HepG2 (cell line): ENCODE measurements at regions not wholly inside any gene's neighbourhood (a gene's known extent, or its start where the extent isn't known, plus 50 kb on each side); places are given as distances from the start of the nearest gene placed in this dataset.

Experiments
- ATAC-seq: fragments of 200-7000 bp; cut with Tn5 transposase; 3 replicates; pipeline ENCODE4 v1.9.1; 2020; ENCODE audit warnings: mild to moderate bottlenecking, moderate library complexity
- BruUV-seq: library from RNA; stranded (reverse); fragments of 400-500 nt; replicated peaks from 2 replicates; lab custom pipeline; 2021; lab: Mats Ljungman, UMichigan
- CTCF ChIA-PET: fragments of 300-600 bp; formaldehyde crosslinking; extraction: SDS; loops from one replicate; lab custom pipeline; 2021; ENCODE audit warnings: low total read pairs, inconsistent platforms, low intra/inter-chr PET ratio; lab: Yijun Ruan, JAX
- POLR2A ChIA-PET: fragments of 350-600 bp; sonication (Branson Sonifier 250); formaldehyde crosslinking; loops from one replicate; lab custom pipeline; 2020; ENCODE audit warnings: antibody characterized with exemption, inconsistent platforms; lab: Yijun Ruan, JAX
- DNase-seq: peaks from one replicate; pipeline ENCODE4 v3.0.0-alpha.2; 2015; ENCODE audit warnings: low spot score
- FAIRE-seq: peaks from 3 replicates; lab custom pipeline; 2011; peaks lifted over from hg19 to GRCh38; lab: Jason Lieb, UNC
- H2AFZ ChIP-seq: one replicate; pipeline ENCODE4 v1.6.1; 2011; ENCODE audit warnings: low read length, inconsistent platforms
- H3K27ac ChIP-seq: fragments of 300-600 bp; 3 replicates; pipeline ENCODE4 v1.8.0; 2011; ENCODE audit warnings: mixed run types, mild to moderate bottlenecking, mixed read lengths, low read length, inconsistent platforms; ENCODE audit not compliant: insufficient read depth; ENCODE audit errors: extremely low read length
- H3K27me3 ChIP-seq, 2 experiments: fragments of 200-600 bp in 1 of 2; 2 replicates in 1 of 2; 3 replicates in 1 of 2; pipeline versions ENCODE4 v1.6.0 to v1.8.0; 2011; ENCODE audit warnings: low read length in 2 of 2, mild to moderate bottlenecking in 2 of 2, moderate library complexity in 2 of 2, inconsistent platforms in 1 of 2; ENCODE audit not compliant: insufficient read depth in 2 of 2, control insufficient read depth in 1 of 2
- H3K36me3 ChIP-seq, 2 experiments: fragments of 200-600 bp in 1 of 2; replicated peaks in 1 of 2; 2 replicates in 1 of 2; 3 replicates in 1 of 2; pipeline versions ENCODE4 v1.5.1 to v1.8.0; 2011; ENCODE audit warnings: low read length in 2 of 2, inconsistent platforms in 1 of 2; ENCODE audit not compliant: insufficient read depth in 2 of 2, control insufficient read depth in 1 of 2
- H3K4me1 ChIP-seq: 2 replicates; pipeline ENCODE4 v1.5.1; 2012; ENCODE audit warnings: low read length, inconsistent platforms; ENCODE audit not compliant: insufficient read depth
- H3K4me2 ChIP-seq: 2 replicates; pipeline ENCODE4 v1.6.0; 2011; ENCODE audit warnings: low read depth, low read length, inconsistent platforms
- H3K4me3 ChIP-seq, 3 experiments: fragments of 200-600 bp in 1 of 3; sonication (generic), shearing (Covaris generic) in 1 of 3; replicated peaks in 1 of 3; 2 replicates each; pipeline ENCODE4 v1.5.1; 2011 to 2016; ENCODE audit warnings: low read length in 3 of 3, inconsistent platforms in 2 of 3, low read depth in 2 of 3, mild to moderate bottlenecking in 2 of 3, control low read depth in 1 of 3, mixed read lengths in 1 of 3; ENCODE audit not compliant: insufficient read depth in 1 of 3
- H3K79me2 ChIP-seq: one replicate; pipeline ENCODE4 v1.6.1; 2011; ENCODE audit warnings: low read length, inconsistent platforms; ENCODE audit not compliant: insufficient read depth
- H3K9ac ChIP-seq: 2 replicates; pipeline ENCODE4 v1.6.0; 2011; ENCODE audit warnings: mild to moderate bottlenecking, low read depth, low read length, inconsistent platforms; ENCODE audit not compliant: insufficient read depth
- H3K9me3 ChIP-seq: 2 replicates; pipeline ENCODE4 v1.5.1; 2012; ENCODE audit warnings: mild to moderate bottlenecking, low read length
- H4K20me1 ChIP-seq: 2 replicates; pipeline ENCODE4 v1.6.0; 2011; ENCODE audit warnings: inconsistent platforms, mild to moderate bottlenecking, low read length, moderate library complexity; ENCODE audit not compliant: insufficient read depth
- BCL6 ChIP-seq: IDR thresholded peaks from 2 replicates; pipeline ENCODE4 v1.6.1; 2016; ENCODE audit warnings: missing genetic modification reagents, missing compliant biosample characterization
- KLF11 ChIP-seq: IDR thresholded peaks from 2 replicates; pipeline ENCODE4 v1.6.1; 2016; ENCODE audit warnings: missing compliant biosample characterization
- MTA3 ChIP-seq: sonication (generic); formaldehyde crosslinking; IDR thresholded peaks from 2 replicates; pipeline ENCODE4 v1.4.0; 2020; ENCODE audit warnings: missing genetic modification reagents
- RFXANK ChIP-seq: IDR thresholded peaks from 2 replicates; pipeline ENCODE4 v1.6.1; 2016
- ZC3H4 ChIP-seq: sonication (generic); formaldehyde crosslinking; IDR thresholded peaks from 2 replicates; pipeline ENCODE4 v1.4.0; 2020; ENCODE audit warnings: missing genetic modification reagents, borderline replicate concordance
- ZNF207 ChIP-seq: fragments of 450-650 bp; IDR thresholded peaks from 2 replicates; pipeline ENCODE4 v1.6.1; 2016; ENCODE audit warnings: antibody characterized with exemption, borderline replicate concordance
- ZNF232 ChIP-seq: sonication (generic); formaldehyde crosslinking; IDR thresholded peaks from 2 replicates; pipeline ENCODE4 v1.4.0; 2020; ENCODE audit warnings: missing genetic modification reagents, borderline replicate concordance
- ZNF274 ChIP-seq: sonication (generic); formaldehyde crosslinking; IDR thresholded peaks from 2 replicates; pipeline ENCODE4 v1.5.1; 2020; ENCODE audit warnings: mild to moderate bottlenecking, missing genetic modification reagents
- ZNF546 ChIP-seq: sonication (generic); formaldehyde crosslinking; conservative IDR thresholded peaks from 2 replicates; pipeline ENCODE4 v1.8.1; 2023; ENCODE audit warnings: mild to moderate bottlenecking, missing genetic modification reagents
- ZNF574 ChIP-seq: sonication (generic); formaldehyde crosslinking; IDR thresholded peaks from 2 replicates; pipeline ENCODE4 v1.4.0; 2020; ENCODE audit warnings: missing genetic modification reagents
- WGBS: methylation state at CpG from one replicate; pipeline ENCODE4 v1.1.6; 2017; ENCODE audit warnings: low lambda C conversion rate; 5-methylcytosine and 5-hydroxymethylcytosine counted together
- in situ Hi-C: cut with HindIII; loops from 2 replicates; pipeline ENCODE4 v1.10.0; 2017; ENCODE audit warnings: low pct_unique_long_range_greater_than_20kb; ENCODE audit not compliant: extremely low pct_ligation_motif_present
- intact Hi-C: fragments of 100-400 bp; cut with micrococcal nuclease; formaldehyde crosslinking; loops from one replicate; pipeline ENCODE4 v1.10.0; 2022; ENCODE audit not compliant: unreplicated experiment
- TF ChIP-seq, protein P1 (sequence below): sonication (generic); formaldehyde crosslinking; IDR thresholded peaks from 2 replicates; pipeline ENCODE4 v1.5.1; 2020; ENCODE audit warnings: missing genetic modification reagents, mild to moderate bottlenecking, borderline replicate concordance

DNA sequence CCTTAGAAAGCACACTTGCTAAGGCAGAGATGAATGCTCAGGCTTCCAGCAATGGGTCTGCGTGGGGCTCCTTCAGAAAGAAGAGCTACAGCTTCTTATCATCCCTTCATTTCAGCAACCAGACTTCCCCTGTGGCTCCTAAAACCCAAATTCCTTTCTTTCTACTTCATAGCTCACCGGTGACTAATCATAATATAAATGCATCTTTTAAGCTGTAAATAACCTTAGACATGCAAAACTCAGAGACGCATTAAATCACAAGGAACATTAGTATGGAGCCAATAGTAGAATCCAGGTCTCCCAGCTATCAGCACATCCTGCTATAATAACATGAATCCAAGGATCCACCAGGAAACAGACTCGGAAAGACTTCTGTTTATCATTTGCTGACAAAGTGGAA lies 375.6 kb downstream of the COG6 start:
- no peak overlapping the region for H3K4me2 ChIP-seq
- no TSS peak for BruUV-seq
- no peaks in the 10 kb centered on the region for H3K79me2 ChIP-seq
- H3K9me3 ChIP-seq: no peaks in the 10 kb centered on the region
- ATAC-seq: no peak
- intact Hi-C loops: no loop called here
- H2AFZ ChIP-seq: no peak overlapping the region
- 53% methylated on average over 4 of the region's 4 CpGs for WGBS
- in situ Hi-C loops: no loop called here
- no peaks in the 10 kb centered on the region; a peak in 2 of 5 replicates for H3K27me3 ChIP-seq
- no peaks in the 10 kb centered on the region for H4K20me1 ChIP-seq
- no peak for DNase-seq
- ChIA-PET CTCF (no interaction called here), POLR2A (no interaction called here)
- no peaks in the 10 kb centered on the region for H3K36me3 ChIP-seq
- TF ChIP-seq MTA3 (CRISPR knock-in tag): no peak
- no peak for TF ChIP-seq ZNF574
- no peak overlapping the region for H3K4me3 ChIP-seq
- H3K9ac ChIP-seq: no peak overlapping the region
- no peaks in the 10 kb centered on the region for H3K4me1 ChIP-seq
- H3K27ac ChIP-seq: no peak overlapping the region
- no peak for FAIRE-seq

DNA sequence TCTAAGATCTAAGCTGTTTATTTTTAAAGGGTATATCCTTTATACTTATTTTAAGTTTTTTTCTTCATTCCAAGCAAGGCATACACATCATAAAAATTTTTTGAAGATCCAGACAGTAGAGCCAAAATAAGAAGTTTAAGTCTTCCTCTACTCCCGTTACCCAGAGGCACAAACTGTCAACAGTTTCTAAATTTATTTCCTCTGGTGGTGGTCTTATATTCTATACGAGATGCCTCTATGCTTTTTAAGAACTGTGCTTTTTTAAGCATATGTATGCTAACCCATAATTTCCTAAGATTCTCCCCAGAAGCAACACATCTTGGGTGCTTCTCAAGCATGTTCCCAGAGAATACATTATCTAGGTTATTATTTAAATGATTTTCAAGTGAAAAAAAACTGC lies 383.6 kb downstream of the COG6 start:
- Histone ChIP-seq H2AFZ (no peak overlapping the region), H4K20me1 (no peaks in the 10 kb centered on the region), H3K9ac (no peak overlapping the region), H3K4me1 (no peaks in the 10 kb centered on the region), H3K79me2 (no peaks in the 10 kb centered on the region), H3K36me3 (no peaks in the 10 kb centered on the region), H3K27ac (no peak overlapping the region), H3K27me3 (no peaks in the 10 kb centered on the region; a peak in 1 of 5 replicates), H3K9me3 (no peaks in the 10 kb centered on the region), H3K4me2 (no peak overlapping the region), H3K4me3 (no peak overlapping the region)
- CTCF ChIA-PET: no interaction called here
- POLR2A ChIA-PET: no interaction called here
- 2% methylated on average over 2 of the region's 2 CpGs for WGBS
- no peak for DNase-seq
- TF ChIP-seq ZNF232 (CRISPR knock-in tag): no peak
- no peak for TF ChIP-seq ZC3H4 (CRISPR knock-in tag)
- no peak for TF ChIP-seq KLF11 (CRISPR knock-in tag)
- TF ChIP-seq BCL6 (CRISPR knock-in tag): no peak
- no peak for TF ChIP-seq ZNF546 (CRISPR knock-in tag)
- TF ChIP-seq RFXANK (CRISPR knock-in tag): no peak
- TF ChIP-seq ZNF274 (CRISPR knock-in tag): no peak
- TF ChIP-seq ZNF207: no peak
- TF ChIP-seq, protein P1, sequence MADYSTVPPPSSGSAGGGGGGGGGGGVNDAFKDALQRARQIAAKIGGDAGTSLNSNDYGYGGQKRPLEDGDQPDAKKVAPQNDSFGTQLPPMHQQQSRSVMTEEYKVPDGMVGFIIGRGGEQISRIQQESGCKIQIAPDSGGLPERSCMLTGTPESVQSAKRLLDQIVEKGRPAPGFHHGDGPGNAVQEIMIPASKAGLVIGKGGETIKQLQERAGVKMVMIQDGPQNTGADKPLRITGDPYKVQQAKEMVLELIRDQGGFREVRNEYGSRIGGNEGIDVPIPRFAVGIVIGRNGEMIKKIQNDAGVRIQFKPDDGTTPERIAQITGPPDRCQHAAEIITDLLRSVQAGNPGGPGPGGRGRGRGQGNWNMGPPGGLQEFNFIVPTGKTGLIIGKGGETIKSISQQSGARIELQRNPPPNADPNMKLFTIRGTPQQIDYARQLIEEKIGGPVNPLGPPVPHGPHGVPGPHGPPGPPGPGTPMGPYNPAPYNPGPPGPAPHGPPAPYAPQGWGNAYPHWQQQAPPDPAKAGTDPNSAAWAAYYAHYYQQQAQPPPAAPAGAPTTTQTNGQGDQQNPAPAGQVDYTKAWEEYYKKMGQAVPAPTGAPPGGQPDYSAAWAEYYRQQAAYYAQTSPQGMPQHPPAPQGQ: no peak
- ATAC-seq: no peak
- no peak for FAIRE-seq
- in situ Hi-C loops (no loop called here), intact Hi-C loops (no loop called here)
- BruUV-seq: no TSS peak
